MV-4-11 (cell line): ENCODE measurements at regions not wholly inside any gene's neighbourhood (a gene's known extent, or its start where the extent isn't known, plus 50 kb on each side); places are given as distances from the start of the nearest gene placed in this dataset.
A peak's percentile ranks its signal among the peaks of the same experiment; 100 is the strongest.

Source experiments
- DNase-seq: peaks from one replicate; lab custom pipeline; 2025; lab: John Stamatoyannopoulos, UW

GRCh38 chr4:25528391-25528790 lies 127.3 kb upstream of the SLC34A2 start:
- DNase-seq, result no peak

- no peak for DNase-seq
These were observed 124.4 kb upstream of the SLC34A2 start for GRCh38 chr4:25531272-25531671.

- no peak for DNase-seq
These were observed 123.1 kb upstream of the SLC34A2 start for GRCh38 chr4:25532591-25532990.

- no peak for DNase-seq
These were observed 122.4 kb upstream of the SLC34A2 start for GRCh38 chr4:25533256-25533655.

GRCh38 chr4:25535278-25535677 lies 120.4 kb upstream of the SLC34A2 start:
- no peak for DNase-seq

GRCh38 chr4:25535701-25536473 lies 119.8 kb upstream of the SLC34A2 start:
- DNase-seq, result peak; percentile 31

- DNase-seq, result no peak
These were observed 118.9 kb upstream of the SLC34A2 start for GRCh38 chr4:25536564-25537320.

GRCh38 chr4:25538430-25538829 lies 117.2 kb upstream of the SLC34A2 start:
- no peak for DNase-seq

- no peak for DNase-seq
These were observed 116.4 kb upstream of the SLC34A2 start for GRCh38 chr4:25539241-25539640.

GRCh38 chr4:25540734-25541133 lies 114.9 kb upstream of the SLC34A2 start:
- DNase-seq, result no peak

- no peak for DNase-seq
These were observed 108.3 kb upstream of the SLC34A2 start for GRCh38 chr4:25547343-25547742.

- DNase-seq, result no peak
These were observed 106.2 kb upstream of the SLC34A2 start for GRCh38 chr4:25549413-25549812.

- no peak for DNase-seq
These were observed 105.1 kb upstream of the SLC34A2 start for GRCh38 chr4:25550376-25551030.

GRCh38 chr4:25551605-25552004 lies 104.0 kb upstream of the SLC34A2 start:
- no peak for DNase-seq

- no peak for DNase-seq
These were observed 102.9 kb upstream of the SLC34A2 start for GRCh38 chr4:25552580-25553271.

- DNase-seq, result no peak
These were observed 96.1 kb upstream of the SLC34A2 start for GRCh38 chr4:25559508-25559907.

- no peak for DNase-seq
These were observed 95.0 kb upstream of the SLC34A2 start for GRCh38 chr4:25560605-25561004.

GRCh38 chr4:25563071-25563564 lies 92.5 kb upstream of the SLC34A2 start:
- no peak for DNase-seq

- no peak for DNase-seq
These were observed 90.8 kb upstream of the SLC34A2 start for GRCh38 chr4:25564836-25565235.

GRCh38 chr4:25567253-25567652 lies 88.4 kb upstream of the SLC34A2 start:
- no peak for DNase-seq

- no peak for DNase-seq
These were observed 85.9 kb upstream of the SLC34A2 start for GRCh38 chr4:25569716-25570115.

- DNase-seq, result no peak
These were observed 80.0 kb upstream of the SLC34A2 start for GRCh38 chr4:25575611-25576010.
